ENCODE measurements at regions not wholly inside any gene's neighbourhood (a gene's known extent, or its start where the extent isn't known, plus 50 kb on each side); places are given as distances from the start of the nearest gene placed in this dataset.

DNA sequence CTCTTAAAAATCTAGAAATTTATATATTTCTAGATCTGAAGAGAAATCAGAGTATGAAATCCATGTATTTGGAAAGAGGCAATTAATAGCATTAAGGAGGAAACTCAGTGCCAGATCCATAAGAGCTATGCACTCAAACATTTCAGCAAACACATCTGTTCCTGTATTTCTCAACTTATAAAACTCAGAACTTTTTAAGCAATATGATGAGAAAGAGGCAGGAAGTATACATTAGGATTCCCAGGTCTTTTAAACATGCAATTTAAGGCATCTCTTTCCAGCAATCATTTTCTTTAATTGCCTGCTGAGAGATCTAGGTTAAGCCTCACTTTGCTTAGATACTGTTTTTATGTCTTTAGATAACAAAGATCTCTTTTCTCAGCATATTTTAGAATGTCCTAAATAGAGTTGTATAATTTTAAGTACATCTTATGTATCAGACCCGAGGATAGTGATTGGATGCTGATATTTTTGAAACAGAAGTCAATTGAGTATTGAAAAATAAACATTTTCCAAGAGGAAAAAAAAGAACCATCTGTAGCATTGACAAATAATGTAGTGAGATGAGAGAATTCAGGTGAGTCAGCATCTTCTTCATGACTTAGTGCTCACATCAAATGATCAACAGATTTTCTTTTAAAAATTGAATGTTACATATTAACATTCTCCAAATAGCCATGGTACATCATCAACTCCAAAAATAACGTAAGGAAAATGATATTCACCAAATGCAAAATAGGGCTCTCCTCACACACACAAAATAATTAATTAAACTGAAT, 461.4 kb upstream of the NOX3 start:
- CTCF ChIA-PET, result no interaction called here
- no peak for DNase-seq (ENCODE audit: low spot score)
- POLR2A ChIA-PET (ENCODE audit: low non-redundant PET), result no interaction called here
- TF ChIP-seq, protein P1, sequence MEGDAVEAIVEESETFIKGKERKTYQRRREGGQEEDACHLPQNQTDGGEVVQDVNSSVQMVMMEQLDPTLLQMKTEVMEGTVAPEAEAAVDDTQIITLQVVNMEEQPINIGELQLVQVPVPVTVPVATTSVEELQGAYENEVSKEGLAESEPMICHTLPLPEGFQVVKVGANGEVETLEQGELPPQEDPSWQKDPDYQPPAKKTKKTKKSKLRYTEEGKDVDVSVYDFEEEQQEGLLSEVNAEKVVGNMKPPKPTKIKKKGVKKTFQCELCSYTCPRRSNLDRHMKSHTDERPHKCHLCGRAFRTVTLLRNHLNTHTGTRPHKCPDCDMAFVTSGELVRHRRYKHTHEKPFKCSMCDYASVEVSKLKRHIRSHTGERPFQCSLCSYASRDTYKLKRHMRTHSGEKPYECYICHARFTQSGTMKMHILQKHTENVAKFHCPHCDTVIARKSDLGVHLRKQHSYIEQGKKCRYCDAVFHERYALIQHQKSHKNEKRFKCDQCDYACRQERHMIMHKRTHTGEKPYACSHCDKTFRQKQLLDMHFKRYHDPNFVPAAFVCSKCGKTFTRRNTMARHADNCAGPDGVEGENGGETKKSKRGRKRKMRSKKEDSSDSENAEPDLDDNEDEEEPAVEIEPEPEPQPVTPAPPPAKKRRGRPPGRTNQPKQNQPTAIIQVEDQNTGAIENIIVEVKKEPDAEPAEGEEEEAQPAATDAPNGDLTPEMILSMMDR (conservative IDR thresholded peaks at IDR 0.05; ENCODE audit: low read depth), result no peak
- no peak overlapping the region for H3K27ac ChIP-seq

DNA sequence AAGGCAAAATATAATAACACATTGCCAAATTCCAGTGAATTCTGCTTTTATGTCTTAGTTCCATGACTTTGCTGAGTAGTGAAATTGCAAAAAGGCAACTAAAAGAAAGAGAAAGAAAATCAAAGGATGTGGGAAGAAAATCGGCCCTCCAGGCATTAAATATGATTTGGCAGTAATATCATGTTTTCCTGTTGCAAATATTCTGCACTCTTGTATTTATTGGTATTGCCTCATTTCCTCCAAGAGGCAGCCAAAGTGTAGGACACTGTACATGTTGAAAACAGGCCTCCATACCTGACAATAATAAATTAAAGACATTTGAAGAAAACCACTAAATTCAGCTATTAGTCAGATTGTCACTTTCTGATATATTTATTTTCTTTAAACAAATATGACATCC, 460.0 kb upstream of the NOX3 start:
- CTCF ChIA-PET, result no interaction called here
- DNase-seq (ENCODE audit: low spot score), result no peak
- H3K27ac ChIP-seq, result no peak overlapping the region
- TF ChIP-seq, protein P1 (conservative IDR thresholded peaks at IDR 0.05; ENCODE audit: low read depth), result no peak
- POLR2A ChIA-PET (ENCODE audit: low non-redundant PET), result no interaction called here

DNA sequence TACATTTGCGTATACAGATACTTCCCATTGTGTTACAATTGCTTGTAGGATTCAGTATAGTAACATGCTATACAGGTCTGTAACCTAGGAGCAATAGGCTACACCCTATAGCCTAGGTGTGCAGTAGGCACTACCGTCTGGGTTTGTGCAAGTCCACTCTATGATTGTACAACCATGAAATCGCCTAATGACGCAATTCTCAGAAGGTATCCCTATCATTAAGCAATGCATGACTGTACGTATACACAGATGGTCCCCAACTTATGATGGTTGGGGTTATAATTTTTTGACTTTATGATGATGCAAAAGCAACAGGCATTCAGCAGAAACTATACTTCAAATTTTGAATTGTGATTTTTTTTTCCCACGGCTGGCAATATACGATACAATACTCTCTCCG, 458.2 kb upstream of the NOX3 start:
- H3K27ac ChIP-seq, result no peak overlapping the region
- ChIA-PET POLR2A (ENCODE audit: low non-redundant PET) (no interaction called here), CTCF (no interaction called here)
- no peak for DNase-seq (ENCODE audit: low spot score)
- TF ChIP-seq, protein P1 (conservative IDR thresholded peaks at IDR 0.05; ENCODE audit: low read depth), result no peak

DNA sequence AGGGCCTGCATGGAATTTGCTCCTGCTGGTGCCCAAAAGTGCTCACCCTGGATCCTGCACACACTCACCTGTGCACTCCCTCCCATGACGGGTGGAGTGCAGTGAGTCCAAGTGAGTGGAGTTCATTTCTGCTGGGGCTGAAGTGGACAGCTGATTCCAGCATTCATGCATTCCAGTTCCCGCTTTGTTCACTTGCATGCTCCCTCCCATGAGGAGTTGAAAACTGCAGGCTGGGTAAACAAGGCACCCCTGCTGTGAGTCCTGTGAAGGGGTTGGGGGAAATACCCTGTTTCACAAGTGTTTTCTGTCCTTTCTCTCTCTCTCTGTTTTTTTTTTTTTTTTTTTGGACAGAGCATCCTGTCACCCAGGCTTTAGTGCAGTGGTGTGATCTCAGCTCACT, 454.1 kb upstream of the NOX3 start:
- TF ChIP-seq, protein P1 (conservative IDR thresholded peaks at IDR 0.05; ENCODE audit: low read depth), result no peak
- ChIA-PET POLR2A (ENCODE audit: low non-redundant PET) (no interaction called here), CTCF (no interaction called here)
- H3K27ac ChIP-seq, result no peak overlapping the region
- no peak for DNase-seq (ENCODE audit: low spot score)

DNA sequence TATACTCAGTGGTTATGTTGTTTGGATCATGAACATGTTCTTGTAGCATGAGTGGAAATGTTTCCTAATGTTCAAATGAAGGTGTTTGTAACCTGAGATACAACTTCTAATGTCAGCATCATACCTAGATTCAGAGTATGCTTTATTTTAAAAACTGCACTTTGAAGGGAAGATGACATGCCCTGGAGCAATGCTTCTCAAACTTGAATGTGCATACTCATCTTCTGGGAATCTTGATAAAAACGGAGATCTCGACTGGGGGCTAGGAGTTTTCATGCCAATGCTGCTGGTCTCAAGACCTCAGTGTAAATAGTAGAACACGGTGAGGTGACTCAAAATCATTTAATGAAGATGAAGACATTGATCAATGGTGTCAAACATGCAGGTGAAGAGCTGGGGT, 440.0 kb upstream of the NOX3 start:
- POLR2A ChIA-PET (ENCODE audit: low non-redundant PET), result no interaction called here
- CTCF ChIA-PET, result no interaction called here
- TF ChIP-seq, protein P1 (conservative IDR thresholded peaks at IDR 0.05; ENCODE audit: low read depth), result no peak
- H3K27ac ChIP-seq, result no peak overlapping the region
- DNase-seq (ENCODE audit: low spot score), result no peak

DNA sequence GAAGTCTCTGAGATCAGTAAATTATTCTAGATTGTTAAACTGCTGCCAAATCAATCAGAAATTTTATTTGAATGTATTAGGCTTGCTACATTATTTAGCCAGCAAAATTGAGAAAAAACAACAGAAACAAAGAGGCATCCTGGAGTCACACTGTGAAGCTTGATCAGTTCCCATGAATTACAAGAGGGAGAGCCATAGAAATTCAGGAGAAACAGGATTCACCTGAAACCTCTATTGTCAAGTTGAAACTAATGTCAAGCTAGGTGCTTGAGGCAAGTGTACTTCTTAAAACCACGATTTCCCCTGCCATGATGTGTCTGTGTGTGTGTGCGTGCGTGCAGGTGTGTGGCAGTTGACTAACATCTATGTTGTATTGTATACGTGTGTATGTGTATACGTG, 439.1 kb upstream of the NOX3 start:
- H3K27ac ChIP-seq, result no peak overlapping the region
- ChIA-PET CTCF (no interaction called here), POLR2A (ENCODE audit: low non-redundant PET) (no interaction called here)
- TF ChIP-seq, protein P1 (conservative IDR thresholded peaks at IDR 0.05; ENCODE audit: low read depth), result no peak
- no peak for DNase-seq (ENCODE audit: low spot score)

Measured in RWPE1 (cell line).